H1 (cell line): ENCODE measurements at regions not wholly inside any gene's neighbourhood (a gene's known extent, or its start where the extent isn't known, plus 50 kb on each side); places are given as distances from the start of the nearest gene placed in this dataset.
A peak's percentile ranks its signal among the peaks of the same experiment; 100 is the strongest.

Source experiments
- CTCF ChIA-PET: fragments of 300-600 bp; sonication (Branson Sonifier 250); formaldehyde crosslinking; loops from one replicate; lab custom pipeline; 2021; ENCODE audit not compliant: partially characterized antibody; lab: Charles Lee
- POLR2A ChIA-PET: fragments of 300-600 bp; sonication (Branson Sonifier 250); formaldehyde crosslinking; loops from one replicate; lab custom pipeline; 2021; ENCODE audit warnings: inconsistent platforms; ENCODE audit not compliant: partially characterized antibody; lab: Charles Lee
- DNase-seq, 2 experiments: peaks; one replicate each; pipeline versions ENCODE4 v3.0.0 to v3.0.0-alpha.2; 2010 to 2022; ENCODE audit warnings: low spot score in 2 of 2, low read depth in 1 of 2, mixed read lengths in 1 of 2
- FAIRE-seq: peaks from 2 replicates; lab custom pipeline; 2011; peaks lifted over from hg19 to GRCh38; lab: Jason Lieb, UNC
- H2AFZ ChIP-seq: 2 replicates; pipeline ENCODE4 v1.8.1; 2012; ENCODE audit warnings: low read length, inconsistent platforms
- H2AK5ac ChIP-seq: 2 replicates; pipeline ENCODE4 v1.6.1; 2013; ENCODE audit warnings: low read depth, low read length
- H2BK120ac ChIP-seq: replicated peaks from 2 replicates; pipeline ENCODE3; 2013; ENCODE audit warnings: low read depth, low read length, inconsistent platforms
- H2BK12ac ChIP-seq: 2 replicates; pipeline ENCODE4 v1.6.1; 2013; ENCODE audit warnings: low read depth, low read length
- H2BK15ac ChIP-seq: 2 replicates; pipeline ENCODE4 v1.6.1; 2013; ENCODE audit warnings: low read length
- H2BK20ac ChIP-seq: 2 replicates; pipeline ENCODE4 v1.6.1; 2013; ENCODE audit warnings: low read length
- H2BK5ac ChIP-seq: 2 replicates; pipeline ENCODE4 v1.6.1; 2013; ENCODE audit warnings: low read depth, low read length
- H3K14ac ChIP-seq: 2 replicates; pipeline ENCODE4 v1.6.1; 2013; ENCODE audit warnings: inconsistent platforms; ENCODE audit not compliant: insufficient read length
- H3K18ac ChIP-seq: 2 replicates; pipeline ENCODE4 v1.6.1; 2013; ENCODE audit warnings: low read length; ENCODE audit errors: extremely low read depth
- H3K23ac ChIP-seq: 2 replicates; pipeline ENCODE4 v1.6.1; 2013; ENCODE audit warnings: inconsistent platforms; ENCODE audit not compliant: insufficient read length
- H3K23me2 ChIP-seq: 2 replicates; pipeline ENCODE4 v1.6.1; 2013; ENCODE audit warnings: low read depth, low read length
- H3K27ac ChIP-seq: 2 replicates; pipeline ENCODE4 v1.6.1; 2011; ENCODE audit warnings: low read depth, low read length, inconsistent platforms
- H3K27me3 ChIP-seq, 4 experiments: replicated peaks in 1 of 4; 1 replicate in 1 of 4; 2 replicates in 3 of 4; pipeline versions ENCODE4 v1.6.1 to v1.8.1; 2011 to 2013; ENCODE audit warnings: low read length in 3 of 4, mild to moderate bottlenecking in 3 of 4, inconsistent platforms in 2 of 4, mixed read lengths in 2 of 4, moderate library complexity in 1 of 4; ENCODE audit not compliant: control insufficient read depth in 3 of 4, insufficient read depth in 3 of 4; ENCODE audit errors: extremely low read depth in 1 of 4
- H3K36me3 ChIP-seq, 4 experiments: 2 replicates each; pipeline versions ENCODE4 v1.6.1 to v1.8.1; 2011 to 2013; ENCODE audit warnings: mild to moderate bottlenecking in 4 of 4, low read length in 3 of 4, moderate library complexity in 2 of 4, control low read depth in 1 of 4, inconsistent platforms in 1 of 4; ENCODE audit not compliant: insufficient read depth in 4 of 4, control insufficient read depth in 2 of 4
- H3K4ac ChIP-seq: replicated peaks from 2 replicates; pipeline ENCODE3; 2013; ENCODE audit warnings: low read length, low read depth, mixed read lengths, inconsistent platforms; ENCODE audit not compliant: insufficient read length
- H3K4me1 ChIP-seq, 4 experiments: replicated peaks in 1 of 4; 1 replicate in 1 of 4; 2 replicates in 3 of 4; pipeline versions ENCODE4 v1.6.1 to v1.8.1; 2011 to 2013; ENCODE audit warnings: low read length in 3 of 4, inconsistent platforms in 2 of 4, mixed read lengths in 1 of 4; ENCODE audit not compliant: insufficient read depth in 4 of 4, control insufficient read depth in 3 of 4
- H3K4me2 ChIP-seq, 2 experiments: 2 replicates each; pipeline versions ENCODE4 v1.6.1 to v1.8.1; 2011 to 2013; ENCODE audit warnings: low read depth in 2 of 2, low read length in 2 of 2, control low read depth in 1 of 2, inconsistent platforms in 1 of 2, mild to moderate bottlenecking in 1 of 2; ENCODE audit not compliant: insufficient read depth in 1 of 2
- H3K4me3 ChIP-seq, 4 experiments: fragments of 200-600, 300-600 bp in 1 of 4; sonication (generic), shearing (Covaris generic), sonication (Bioruptor Twin) in 1 of 4; 2 replicates each; pipeline versions ENCODE4 v1.5.1 to v1.8.1; 2011 to 2016; ENCODE audit warnings: low read length in 4 of 4, low read depth in 3 of 4, control low read depth in 2 of 4, inconsistent platforms in 2 of 4, mild to moderate bottlenecking in 2 of 4, mixed read lengths in 1 of 4, moderate library complexity in 1 of 4; ENCODE audit not compliant: insufficient read depth in 2 of 4; ENCODE audit errors: extremely low read depth in 1 of 4
- H3K56ac ChIP-seq: replicated peaks from 2 replicates; pipeline ENCODE3; 2013; ENCODE audit warnings: low read depth, mild to moderate bottlenecking, mixed read lengths, low read length, inconsistent platforms; ENCODE audit not compliant: insufficient read length
- H3K79me1 ChIP-seq: 2 replicates; pipeline ENCODE4 v1.6.1; 2013; ENCODE audit warnings: low read depth, low read length, control low read depth
- H3K79me2 ChIP-seq, 2 experiments: 2 replicates each; pipeline versions ENCODE4 v1.6.1 to v1.8.1; 2012 to 2013; ENCODE audit warnings: low read length in 2 of 2, mild to moderate bottlenecking in 2 of 2, inconsistent platforms in 1 of 2; ENCODE audit not compliant: insufficient read depth in 2 of 2, control insufficient read depth in 1 of 2
- H3K9ac ChIP-seq, 4 experiments: replicated peaks in 1 of 4; 1 replicate in 1 of 4; 2 replicates in 3 of 4; pipeline versions ENCODE4 v1.6.1 to v1.8.1; 2011 to 2013; ENCODE audit warnings: low read depth in 3 of 4, low read length in 3 of 4, control low read depth in 2 of 4, mild to moderate bottlenecking in 2 of 4, moderate library complexity in 2 of 4, inconsistent platforms in 1 of 4; ENCODE audit errors: extremely low read depth in 1 of 4
- H3K9me3 ChIP-seq, 2 experiments: 2 replicates each; pipeline versions ENCODE4 v1.6.1 to v1.8.1; 2012 to 2013; ENCODE audit warnings: mild to moderate bottlenecking in 2 of 2, moderate library complexity in 2 of 2, control low read depth in 1 of 2, inconsistent platforms in 1 of 2, low read depth in 1 of 2, low read length in 1 of 2, mixed read lengths in 1 of 2; ENCODE audit not compliant: insufficient read depth in 2 of 2
- H4K20me1 ChIP-seq, 2 experiments: replicated peaks in 1 of 2; 2 replicates each; pipeline versions ENCODE3 to v1.8.1; 2011 to 2013; ENCODE audit warnings: inconsistent platforms in 2 of 2, low read length in 2 of 2, mild to moderate bottlenecking in 1 of 2; ENCODE audit not compliant: insufficient read depth in 2 of 2, control insufficient read depth in 1 of 2
- H4K5ac ChIP-seq: 2 replicates; pipeline ENCODE4 v1.6.1; 2013; ENCODE audit warnings: low read length, low read depth, mixed read lengths, inconsistent platforms; ENCODE audit not compliant: insufficient read length
- H4K8ac ChIP-seq: 2 replicates; pipeline ENCODE4 v1.8.0; 2013; ENCODE audit warnings: mild to moderate bottlenecking, moderate library complexity, low read length, inconsistent platforms; ENCODE audit not compliant: insufficient read depth; ENCODE audit errors: extremely low read depth
- H4K91ac ChIP-seq: replicated peaks from 2 replicates; pipeline ENCODE3; 2013; ENCODE audit warnings: low read length, mixed read lengths, inconsistent platforms; ENCODE audit not compliant: insufficient read length
- POLR2A ChIP-seq, 2 experiments: IDR thresholded peaks; 1 replicate in 1 of 2; 2 replicates in 1 of 2; pipeline ENCODE4 v1.6.1; 2011; ENCODE audit warnings: low read depth in 2 of 2, low read length in 2 of 2, mild to moderate bottlenecking in 2 of 2; ENCODE audit errors: control extremely low read depth in 1 of 2
- WGBS, 2 experiments: shearing (Covaris generic) in 1 of 2; methylation state at CpG; one replicate each; pipeline versions ENCODE4 v1.1.6 to v1.1.7; 2013 to 2015; ENCODE audit warnings: low lambda C conversion rate in 2 of 2, mixed read lengths in 2 of 2, inconsistent platforms in 1 of 2, low coverage in 1 of 2, missing lambda C conversion rate in 1 of 2; ENCODE audit not compliant: insufficient replicate concordance in 2 of 2, insufficient coverage in 1 of 2, insufficient read length in 1 of 2; ENCODE audit errors: extremely low coverage in 1 of 2, missing lambda C conversion rate in 1 of 2; 5-methylcytosine and 5-hydroxymethylcytosine counted together
- TF ChIP-seq, protein P1 (sequence below): IDR thresholded peaks from 2 replicates; pipeline ENCODE4 v1.6.1; 2012; ENCODE audit warnings: low read length, inconsistent platforms

DNA sequence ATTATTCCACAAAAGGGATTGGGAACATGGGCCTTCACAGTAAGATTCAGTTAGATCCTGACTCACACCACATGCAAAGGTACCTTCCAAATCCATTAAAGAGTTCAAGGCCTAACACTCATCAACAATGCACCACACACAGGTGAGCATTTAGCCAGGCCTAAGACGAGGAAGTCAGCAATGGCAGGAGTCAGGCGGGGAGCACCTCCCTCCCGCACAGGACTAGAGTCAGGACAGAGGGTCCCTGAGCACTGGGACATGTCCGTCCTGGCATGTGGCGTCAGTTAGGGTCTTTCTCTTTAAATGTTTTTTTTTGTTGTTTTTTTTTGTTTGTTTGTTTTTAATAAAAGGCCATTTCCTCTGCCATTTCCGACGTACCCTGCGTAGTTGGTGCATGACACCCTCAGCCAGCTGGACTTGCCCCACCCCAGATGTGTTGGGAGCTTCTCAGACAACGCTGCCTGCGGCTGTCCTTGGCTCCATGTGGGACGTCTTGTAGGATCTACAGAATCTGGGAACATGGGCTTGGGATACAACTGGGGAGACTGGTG, 1458.6 kb downstream of the BRD1 start:
- H3K4me2 ChIP-seq = peak overlapping the region; percentile 58 to 66
- 39% methylated on average over 11 of the region's 11 CpGs; no CpG with 5 or more reads in 1 of the 2 experiments for WGBS, 2 experiments

More for the DNA sequence above, 1458.6 kb downstream of the BRD1 start:
- Histone ChIP-seq H4K20me1 (no peaks in the 10 kb centered on the region), H3K27me3 (peaks cover 0 to 3% (median 0%) of the 10 kb centered on the region in 4 experiments; a peak in 3 of 7 replicates), H3K23ac (no peak overlapping the region), H3K56ac (no peak overlapping the region), H3K79me2 (no peaks in the 10 kb centered on the region), H3K14ac (no peak overlapping the region), H2BK15ac (peak overlapping the region; percentile 20; the same call in 1 of the 2 replicates), H2AFZ (0 out of 2 replicates have a peak overlapping the region, but pooled peaks have one; percentile 65), H2AK5ac (peak overlapping the region; percentile 89), H4K5ac (peak overlapping the region; percentile 37), H2BK120ac (peak overlapping the region; percentile 24), H2BK20ac (peak overlapping the region; percentile 99), H3K9me3 (no peaks in the 10 kb centered on the region), H3K79me1 (no peaks in the 10 kb centered on the region; the same call in 1 of the 2 replicates), H3K9ac (peak overlapping the region in 1 of 4 experiments; percentile 51; a peak in 2 of 7 replicates), H2BK12ac (peak overlapping the region; percentile 95), H3K36me3 (no peaks in the 10 kb centered on the region), H3K23me2 (no peaks in the 10 kb centered on the region), H3K18ac (peak overlapping the region; percentile 93), H4K91ac (peak overlapping the region; percentile 99), H3K4me3 (peak overlapping the region in 1 of 4 experiments; percentile 40; a peak in 1 of 8 replicates), H3K4ac (peak overlapping the region; percentile 69), H2BK5ac (peak overlapping the region; percentile 98), H4K8ac (no peak overlapping the region), H3K4me1 (peaks cover 15 to 32% (median 23%) of the 10 kb centered on the region in 4 experiments), H3K27ac (peak overlapping the region; percentile 92)
- FAIRE-seq = peak; percentile 28
- DNase-seq = peak in 1 of 2 experiments; percentile 54
- CTCF ChIA-PET = interaction anchor here (1.1 kb wide), 1 partner anchor 63 kb away, joined by 3 read pairs; no protein-coding TSS in a partner anchor
- TF ChIP-seq POLR2A (IDR thresholded peaks at IDR 0.05; ENCODE audit: control extremely low read depth in 1 of 2, low read depth in 2 of 2, low read length in 2 of 2) = 0 out of 3 replicates have a peak, but pooled peaks of 1 of the 2 experiments have one; percentile 12
- TF ChIP-seq, protein P1, sequence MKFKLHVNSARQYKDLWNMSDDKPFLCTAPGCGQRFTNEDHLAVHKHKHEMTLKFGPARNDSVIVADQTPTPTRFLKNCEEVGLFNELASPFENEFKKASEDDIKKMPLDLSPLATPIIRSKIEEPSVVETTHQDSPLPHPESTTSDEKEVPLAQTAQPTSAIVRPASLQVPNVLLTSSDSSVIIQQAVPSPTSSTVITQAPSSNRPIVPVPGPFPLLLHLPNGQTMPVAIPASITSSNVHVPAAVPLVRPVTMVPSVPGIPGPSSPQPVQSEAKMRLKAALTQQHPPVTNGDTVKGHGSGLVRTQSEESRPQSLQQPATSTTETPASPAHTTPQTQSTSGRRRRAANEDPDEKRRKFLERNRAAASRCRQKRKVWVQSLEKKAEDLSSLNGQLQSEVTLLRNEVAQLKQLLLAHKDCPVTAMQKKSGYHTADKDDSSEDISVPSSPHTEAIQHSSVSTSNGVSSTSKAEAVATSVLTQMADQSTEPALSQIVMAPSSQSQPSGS = no peak
- POLR2A ChIA-PET = interaction anchor here (0.6 to 1.6 kb wide), 3 partner anchors 9 to 167 kb away, joined by 3 to 5 read pairs (median 4); no protein-coding TSS in a partner anchor
